ENCODE measurements at regions not wholly inside any gene's neighbourhood (a gene's known extent, or its start where the extent isn't known, plus 50 kb on each side); places are given as distances from the start of the nearest gene placed in this dataset.

DNA sequence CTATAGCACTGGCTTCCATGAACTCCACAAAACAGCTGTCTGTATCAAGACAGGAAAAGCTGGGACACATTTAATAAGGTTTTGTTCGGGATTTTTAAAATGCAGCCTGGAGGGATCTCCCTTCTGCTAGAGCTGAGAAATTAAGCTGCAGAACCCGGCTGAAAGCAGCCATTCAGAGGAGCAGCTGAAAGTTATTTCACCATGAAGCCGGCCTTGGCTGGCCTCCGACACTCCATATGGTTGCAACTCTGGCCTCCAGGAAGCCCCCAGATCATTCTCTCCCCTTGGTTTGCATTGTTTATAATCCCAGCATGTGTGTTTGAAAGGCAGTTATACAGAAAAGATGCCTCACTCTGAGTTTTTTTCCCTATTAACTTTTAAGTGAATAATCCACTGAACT lies 239.4 kb downstream of the SPATA18 start:
- ATAC-seq (no peak), DNase-seq (ENCODE audit: low read depth in 1 of 2, low spot score in 1 of 2) (no peak), FAIRE-seq (no peak)
- CTCF ChIA-PET = interaction anchor here (0.6 kb wide), 1 partner anchor 1665 kb away, joined by 3 read pairs; no protein-coding TSS in a partner anchor
- Histone ChIP-seq H3K9me3 (no peaks in the 10 kb centered on the region), H3K4me1 (no peaks in the 10 kb centered on the region), H3K27ac (no peak overlapping the region), H3K4me2 (no peak overlapping the region), H3K4me3 (no peak overlapping the region)
- WGBS (ENCODE audit: missing lambda C conversion rate) = 9% methylated on average over 4 of the region's 4 CpGs
- POLR2A ChIA-PET = no interaction called here
- TF ChIP-seq RARB (CRISPR knock-in tag; IDR thresholded peaks at IDR 0.05) (no peak), KDM5A (IDR thresholded peaks at IDR 0.05) (no peak), HOXB5 (CRISPR knock-in tag; IDR thresholded peaks at IDR 0.05) (no peak), JUN (IDR thresholded peaks at IDR 0.05) (no peak), MAFK (IDR thresholded peaks at IDR 0.05; ENCODE audit: partially characterized antibody) (no peak), ZSCAN20 (CRISPR knock-in tag; IDR thresholded peaks at IDR 0.05) (no peak), CEBPB (IDR thresholded peaks at IDR 0.05) (no peak)
- TF ChIP-seq, protein P1, sequence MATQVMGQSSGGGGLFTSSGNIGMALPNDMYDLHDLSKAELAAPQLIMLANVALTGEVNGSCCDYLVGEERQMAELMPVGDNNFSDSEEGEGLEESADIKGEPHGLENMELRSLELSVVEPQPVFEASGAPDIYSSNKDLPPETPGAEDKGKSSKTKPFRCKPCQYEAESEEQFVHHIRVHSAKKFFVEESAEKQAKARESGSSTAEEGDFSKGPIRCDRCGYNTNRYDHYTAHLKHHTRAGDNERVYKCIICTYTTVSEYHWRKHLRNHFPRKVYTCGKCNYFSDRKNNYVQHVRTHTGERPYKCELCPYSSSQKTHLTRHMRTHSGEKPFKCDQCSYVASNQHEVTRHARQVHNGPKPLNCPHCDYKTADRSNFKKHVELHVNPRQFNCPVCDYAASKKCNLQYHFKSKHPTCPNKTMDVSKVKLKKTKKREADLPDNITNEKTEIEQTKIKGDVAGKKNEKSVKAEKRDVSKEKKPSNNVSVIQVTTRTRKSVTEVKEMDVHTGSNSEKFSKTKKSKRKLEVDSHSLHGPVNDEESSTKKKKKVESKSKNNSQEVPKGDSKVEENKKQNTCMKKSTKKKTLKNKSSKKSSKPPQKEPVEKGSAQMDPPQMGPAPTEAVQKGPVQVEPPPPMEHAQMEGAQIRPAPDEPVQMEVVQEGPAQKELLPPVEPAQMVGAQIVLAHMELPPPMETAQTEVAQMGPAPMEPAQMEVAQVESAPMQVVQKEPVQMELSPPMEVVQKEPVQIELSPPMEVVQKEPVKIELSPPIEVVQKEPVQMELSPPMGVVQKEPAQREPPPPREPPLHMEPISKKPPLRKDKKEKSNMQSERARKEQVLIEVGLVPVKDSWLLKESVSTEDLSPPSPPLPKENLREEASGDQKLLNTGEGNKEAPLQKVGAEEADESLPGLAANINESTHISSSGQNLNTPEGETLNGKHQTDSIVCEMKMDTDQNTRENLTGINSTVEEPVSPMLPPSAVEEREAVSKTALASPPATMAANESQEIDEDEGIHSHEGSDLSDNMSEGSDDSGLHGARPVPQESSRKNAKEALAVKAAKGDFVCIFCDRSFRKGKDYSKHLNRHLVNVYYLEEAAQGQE (IDR thresholded peaks at IDR 0.05) = no peak

GRCh38 chr4:52292245-52292644 lies 241.1 kb downstream of the SPATA18 start:
- no peak overlapping the region for H3K4me2 ChIP-seq
- H3K4me3 ChIP-seq = no peak overlapping the region
- no peak for DNase-seq (ENCODE audit: low read depth in 1 of 2, low spot score in 1 of 2)
- no peak for ATAC-seq
- no peak for FAIRE-seq
- H3K27ac ChIP-seq = no peak overlapping the region
- no peaks in the 10 kb centered on the region for H3K4me1 ChIP-seq
- no peak for TF ChIP-seq RARB (CRISPR knock-in tag; IDR thresholded peaks at IDR 0.05)
- TF ChIP-seq, protein P2, sequence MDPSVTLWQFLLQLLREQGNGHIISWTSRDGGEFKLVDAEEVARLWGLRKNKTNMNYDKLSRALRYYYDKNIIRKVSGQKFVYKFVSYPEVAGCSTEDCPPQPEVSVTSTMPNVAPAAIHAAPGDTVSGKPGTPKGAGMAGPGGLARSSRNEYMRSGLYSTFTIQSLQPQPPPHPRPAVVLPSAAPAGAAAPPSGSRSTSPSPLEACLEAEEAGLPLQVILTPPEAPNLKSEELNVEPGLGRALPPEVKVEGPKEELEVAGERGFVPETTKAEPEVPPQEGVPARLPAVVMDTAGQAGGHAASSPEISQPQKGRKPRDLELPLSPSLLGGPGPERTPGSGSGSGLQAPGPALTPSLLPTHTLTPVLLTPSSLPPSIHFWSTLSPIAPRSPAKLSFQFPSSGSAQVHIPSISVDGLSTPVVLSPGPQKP (IDR thresholded peaks at IDR 0.05; ENCODE audit: low read depth, low read length) = no peak
- TF ChIP-seq TFCP2L1 (CRISPR knock-in tag; IDR thresholded peaks at IDR 0.05) = no peak
- no peak for TF ChIP-seq NFE2L2 (conservative IDR thresholded peaks at IDR 0.05; ENCODE audit: low read length)
- no peak for TF ChIP-seq TP53 (CRISPR knock-in tag; IDR thresholded peaks at IDR 0.05)
- no peaks in the 10 kb centered on the region for H3K9me3 ChIP-seq
- ChIA-PET POLR2A (no interaction called here), CTCF (no interaction called here)

DNA sequence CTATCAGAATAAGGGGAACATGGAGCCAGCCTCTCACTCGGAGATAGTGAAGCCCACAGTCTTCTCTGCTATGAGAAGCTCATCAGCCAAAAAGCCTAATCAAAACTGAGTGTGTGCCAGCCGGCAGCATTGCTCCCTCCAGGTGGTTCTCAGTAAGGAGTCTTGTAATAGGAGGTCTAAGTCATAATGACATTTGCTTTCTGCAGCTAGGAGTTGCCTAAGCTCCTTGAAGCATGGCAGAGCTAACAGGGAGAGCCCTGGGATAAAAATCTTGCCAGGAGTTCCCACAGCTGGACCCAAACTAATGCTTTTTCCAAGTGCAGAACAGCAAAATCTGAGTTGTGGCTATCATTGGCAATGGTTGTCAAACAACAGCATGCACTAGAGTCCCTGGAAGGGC lies 245.2 kb downstream of the SPATA18 start:
- H3K9me3 ChIP-seq = no peaks in the 10 kb centered on the region
- no peaks in the 10 kb centered on the region for H3K4me1 ChIP-seq
- no peak overlapping the region for H3K4me2 ChIP-seq
- TF ChIP-seq KDM1A (IDR thresholded peaks at IDR 0.05; ENCODE audit: low read depth) = no peak
- WGBS (ENCODE audit: missing lambda C conversion rate) = no CpG with 5 or more reads among the region's 2 CpGs
- no peak overlapping the region for H3K4me3 ChIP-seq
- no peak for DNase-seq (ENCODE audit: low read depth in 1 of 2, low spot score in 1 of 2)
- ChIA-PET CTCF (no interaction called here), POLR2A (no interaction called here)
- no peak for ATAC-seq
- FAIRE-seq = no peak
- H3K27ac ChIP-seq = no peak overlapping the region

- ATAC-seq (no peak), FAIRE-seq (no peak), DNase-seq (ENCODE audit: low read depth in 1 of 2, low spot score in 1 of 2) (no peak)
- ChIA-PET CTCF (no interaction called here), POLR2A (no interaction called here)
- H3K4me3 ChIP-seq = no peak overlapping the region
- no peak overlapping the region for H3K4me2 ChIP-seq
- H3K27ac ChIP-seq = no peak overlapping the region
- no peak for TF ChIP-seq FOSB (CRISPR knock-in tag; IDR thresholded peaks at IDR 0.05)
- TF ChIP-seq ZFP36 (IDR thresholded peaks at IDR 0.05; ENCODE audit: borderline replicate concordance, partially characterized antibody) = no peak
- no peak for TF ChIP-seq JUNB (IDR thresholded peaks at IDR 0.05)
- TF ChIP-seq RNF2 (IDR thresholded peaks at IDR 0.05; ENCODE audit: borderline replicate concordance, low read depth) = no peak
- no peak for TF ChIP-seq SMC3 (IDR thresholded peaks at IDR 0.05)
- no peak for TF ChIP-seq FOXS1 (CRISPR knock-in tag; IDR thresholded peaks at IDR 0.05)
- TF ChIP-seq MYC (IDR thresholded peaks at IDR 0.05; ENCODE audit: borderline replicate concordance, low read length) = no peak
- no peak for TF ChIP-seq EHMT2 (IDR thresholded peaks at IDR 0.05; ENCODE audit: low read depth)
- TF ChIP-seq POLR2AphosphoS2 (conservative IDR thresholded peaks at IDR 0.05; ENCODE audit: low read length) = no peak
- TF ChIP-seq EHF (CRISPR knock-in tag; IDR thresholded peaks at IDR 0.05) = no peak
- TF ChIP-seq HDAC2 (IDR thresholded peaks at IDR 0.05) = no peak
- no peak for TF ChIP-seq SREBF2 (IDR thresholded peaks at IDR 0.05)
- no peak for TF ChIP-seq CHD4 (IDR thresholded peaks at IDR 0.05; ENCODE audit: borderline replicate concordance)
- no peak for TF ChIP-seq PBX3 (IDR thresholded peaks at IDR 0.05)
- no peak for TF ChIP-seq HOXB5 (CRISPR knock-in tag; IDR thresholded peaks at IDR 0.05)
- no peak for TF ChIP-seq CEBPB (IDR thresholded peaks at IDR 0.05)
- TF ChIP-seq ESRRA (IDR thresholded peaks at IDR 0.05; ENCODE audit: borderline replicate concordance, low read length) = no peak
- no peaks in the 10 kb centered on the region for H3K4me1 ChIP-seq
- 0% methylated on average over 1 of the region's 1 CpG for WGBS (ENCODE audit: missing lambda C conversion rate)
- H3K9me3 ChIP-seq = no peaks in the 10 kb centered on the region
These were observed 247.3 kb downstream of the SPATA18 start for GRCh38 chr4:52298444-52298843.
